IMR-90 (cell line): ENCODE measurements at regions not wholly inside any gene's neighbourhood (a gene's known extent, or its start where the extent isn't known, plus 50 kb on each side); places are given as distances from the start of the nearest gene placed in this dataset.
"Not testable (repeated sequence)": the region's sequence is repeated elsewhere in the genome, so short reads cannot be mapped to it uniquely, and the experiment has no call there.

Experiments
- ATAC-seq: fragments of 200-7000 bp; cut with Tn5 transposase; 2 replicates; pipeline ENCODE4 v1.9.1; 2020; ENCODE audit warnings: low read depth, mild to moderate bottlenecking, moderate library complexity
- BruUV-seq: library from RNA; stranded (reverse); fragments of 400-500 nt; replicated peaks from 2 replicates; lab custom pipeline; 2021; lab: Mats Ljungman, UMichigan
- CTCF ChIA-PET: fragments of 300-600 bp; formaldehyde crosslinking; extraction: SDS; loops from one replicate; lab custom pipeline; 2021; ENCODE audit warnings: antibody characterized with exemption; lab: Yijun Ruan, JAX
- POLR2A ChIA-PET: fragments of 300-600 bp; sonication (Branson Sonifier 250); formaldehyde crosslinking; loops from one replicate; lab custom pipeline; 2022; ENCODE audit warnings: antibody characterized with exemption; ENCODE audit not compliant: unreplicated experiment; lab: Charles Lee
- DNase-seq: peaks from one replicate; pipeline ENCODE4 v3.0.0; 2013
- H2AFZ ChIP-seq: replicated peaks from 2 replicates; pipeline ENCODE3; 2013; ENCODE audit warnings: low read length, mild to moderate bottlenecking; ENCODE audit not compliant: poor library complexity
- H2AK5ac ChIP-seq: 2 replicates; pipeline ENCODE4 v1.6.1; 2013; ENCODE audit warnings: low read depth, low read length, inconsistent platforms
- H2AK9ac ChIP-seq: replicated peaks from 2 replicates; pipeline ENCODE3; 2013; ENCODE audit warnings: mild to moderate bottlenecking, low read depth, low read length, moderate library complexity; ENCODE audit not compliant: poor library complexity
- H2BK120ac ChIP-seq: 2 replicates; pipeline ENCODE4 v1.6.1; 2013; ENCODE audit warnings: low read depth, low read length, inconsistent platforms
- H2BK15ac ChIP-seq: 3 replicates; pipeline ENCODE4 v1.6.1; 2013; ENCODE audit warnings: low read depth, low read length, inconsistent platforms
- H2BK20ac ChIP-seq: 2 replicates; pipeline ENCODE4 v1.6.1; 2013; ENCODE audit warnings: low read depth, mild to moderate bottlenecking, inconsistent platforms, low read length, moderate library complexity
- H2BK5ac ChIP-seq: 2 replicates; pipeline ENCODE4 v1.6.1; 2013; ENCODE audit warnings: mild to moderate bottlenecking, low read depth, low read length, inconsistent platforms; ENCODE audit not compliant: poor library complexity, severe bottlenecking
- H3K14ac ChIP-seq: replicated peaks from 2 replicates; pipeline ENCODE4 v1.6.1; 2013; ENCODE audit warnings: low read depth, low read length, inconsistent platforms
- H3K18ac ChIP-seq: 2 replicates; pipeline ENCODE4 v1.6.1; 2013; ENCODE audit warnings: low read depth, low read length, control low read depth
- H3K23ac ChIP-seq: 2 replicates; pipeline ENCODE4 v1.6.1; 2013; ENCODE audit warnings: low read depth, low read length, inconsistent platforms
- H3K27ac ChIP-seq: 2 replicates; pipeline ENCODE4 v1.5.1; 2013; ENCODE audit warnings: mild to moderate bottlenecking, control low read depth, low read length; ENCODE audit not compliant: insufficient read depth
- H3K27me3 ChIP-seq: 2 replicates; pipeline ENCODE4 v1.6.1; 2013; ENCODE audit warnings: low read length; ENCODE audit not compliant: control insufficient read depth, insufficient read depth
- H3K36me3 ChIP-seq: 2 replicates; pipeline ENCODE4 v1.6.1; 2013; ENCODE audit warnings: low read length, mixed read lengths; ENCODE audit not compliant: control insufficient read depth, insufficient read depth
- H3K4ac ChIP-seq: 2 replicates; pipeline ENCODE4 v1.6.1; 2013; ENCODE audit warnings: low read depth, low read length, inconsistent platforms
- H3K4me1 ChIP-seq: 2 replicates; pipeline ENCODE4 v1.6.1; 2013; ENCODE audit warnings: low read length, mixed read lengths; ENCODE audit not compliant: control insufficient read depth, insufficient read depth
- H3K4me2 ChIP-seq: 2 replicates; pipeline ENCODE4 v1.6.1; 2013; ENCODE audit warnings: low read depth, mild to moderate bottlenecking, control low read depth, low read length, moderate library complexity
- H3K4me3 ChIP-seq: 2 replicates; pipeline ENCODE4 v1.5.1; 2013; ENCODE audit warnings: low read depth, mild to moderate bottlenecking, control low read depth, low read length, moderate library complexity; ENCODE audit not compliant: insufficient read depth
- H3K56ac ChIP-seq: 2 replicates; pipeline ENCODE4 v1.6.1; 2013; ENCODE audit warnings: low read length, inconsistent platforms; ENCODE audit not compliant: insufficient read depth; ENCODE audit errors: extremely low read depth
- H3K79me1 ChIP-seq, 2 experiments: 2 replicates each; pipeline ENCODE4 v1.6.1; 2013; ENCODE audit warnings: low read length in 2 of 2, inconsistent platforms in 1 of 2, low read depth in 1 of 2
- H3K9ac ChIP-seq: 2 replicates; pipeline ENCODE4 v1.6.1; 2013; ENCODE audit warnings: low read depth, low read length, control low read depth
- H3K9me1 ChIP-seq: 2 replicates; pipeline ENCODE4 v1.6.1; 2013; ENCODE audit warnings: low read length, inconsistent platforms; ENCODE audit not compliant: insufficient read depth
- H3K9me3 ChIP-seq: 2 replicates; pipeline ENCODE4 v1.6.1; 2013; ENCODE audit warnings: low read length; ENCODE audit not compliant: control insufficient read depth, insufficient read depth
- H4K20me1 ChIP-seq: 2 replicates; pipeline ENCODE4 v1.6.1; 2013; ENCODE audit warnings: low read length, inconsistent platforms; ENCODE audit not compliant: insufficient read depth
- H4K5ac ChIP-seq: 2 replicates; pipeline ENCODE4 v1.6.1; 2013; ENCODE audit warnings: mild to moderate bottlenecking, low read depth, low read length, control low read depth
- H4K8ac ChIP-seq, 2 experiments: 2 replicates each; pipeline ENCODE4 v1.6.1; 2013; ENCODE audit warnings: low read depth in 2 of 2, low read length in 2 of 2, control low read depth in 1 of 2, inconsistent platforms in 1 of 2
- H4K91ac ChIP-seq: 2 replicates; pipeline ENCODE4 v1.6.1; 2013; ENCODE audit warnings: low read depth, low read length, inconsistent platforms; ENCODE audit not compliant: insufficient read depth
- WGBS, 2 experiments: methylation state at CpG; one replicate each; pipeline versions ENCODE4 v1.1.5 to v1.1.7; 2013; ENCODE audit warnings: missing lambda C conversion rate in 2 of 2; ENCODE audit not compliant: insufficient read length in 1 of 2; ENCODE audit errors: extremely low coverage in 2 of 2; 5-methylcytosine and 5-hydroxymethylcytosine counted together
- dilution Hi-C: fragments of 300-500 bp; cut with HindIII; formaldehyde crosslinking; loops from one replicate; pipeline ENCODE4 v1.14.3; 2018; ENCODE audit warnings: low sequenced_read_pairs; ENCODE audit not compliant: unreplicated experiment
- in situ Hi-C: fragments of 300-500 bp; cut with MboI; formaldehyde crosslinking; loops from 3 replicates; pipeline ENCODE4 v1.14.3; 2019; ENCODE audit warnings: low sequenced_read_pairs, inconsistent platforms, mixed read lengths
- intact Hi-C: fragments of 100-400 bp; cut with micrococcal nuclease; formaldehyde crosslinking; loops from 2 replicates; pipeline ENCODE4 v1.10.0; 2022

DNA sequence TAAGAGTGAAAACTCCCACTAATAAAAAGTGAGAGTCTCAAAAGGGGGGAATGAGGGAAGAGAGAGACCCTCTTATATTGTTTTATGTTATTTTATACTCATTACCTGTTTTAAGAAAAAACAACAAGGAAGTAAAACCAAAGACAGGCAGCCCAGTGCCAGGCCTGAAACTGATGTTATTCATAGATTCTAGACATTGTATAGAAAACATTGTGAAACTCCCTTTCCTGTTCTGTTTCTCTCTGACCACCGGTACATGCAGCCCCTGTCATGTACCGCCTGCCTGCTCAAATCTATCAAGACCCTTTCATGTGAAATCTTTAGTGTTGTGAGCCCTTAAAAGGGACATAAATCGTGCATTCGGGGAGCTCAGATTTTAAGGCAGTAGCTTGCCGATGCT, 216.4 kb upstream of the CNTN3 start:
- H3K79me1 ChIP-seq, H2AFZ ChIP-seq, CTCF ChIA-PET, H3K27me3 ChIP-seq, H3K9me3 ChIP-seq, H3K14ac ChIP-seq, dilution Hi-C loops, H3K18ac ChIP-seq, H3K4me1 ChIP-seq, H4K91ac ChIP-seq, H4K8ac ChIP-seq, H2BK120ac ChIP-seq, H2AK9ac ChIP-seq, DNase-seq, H3K4me2 ChIP-seq, intact Hi-C loops, H3K9ac ChIP-seq, H3K36me3 ChIP-seq, POLR2A ChIA-PET, BruUV-seq, in situ Hi-C loops, H3K4me3 ChIP-seq, H2BK15ac ChIP-seq, H4K20me1 ChIP-seq, H3K56ac ChIP-seq, H4K5ac ChIP-seq, H3K27ac ChIP-seq, H2BK5ac ChIP-seq, H3K9me1 ChIP-seq, H3K23ac ChIP-seq, ATAC-seq, H2BK20ac ChIP-seq, H2AK5ac ChIP-seq, H3K4ac ChIP-seq: not testable (repeated sequence)
- WGBS, 2 experiments = no CpG with 5 or more reads among the region's 5 CpGs

GRCh38 chr3:74825404-74825803, 210.9 kb upstream of the CNTN3 start:
- H3K9me3 ChIP-seq, intact Hi-C loops, H3K23ac ChIP-seq, H3K79me1 ChIP-seq, H3K27ac ChIP-seq, H4K8ac ChIP-seq, H3K18ac ChIP-seq, H3K27me3 ChIP-seq, DNase-seq, H2AK9ac ChIP-seq, dilution Hi-C loops, ATAC-seq, H2BK20ac ChIP-seq, H3K9me1 ChIP-seq, H3K4me2 ChIP-seq, H3K9ac ChIP-seq, H4K91ac ChIP-seq, H2BK5ac ChIP-seq, H3K4me3 ChIP-seq, H4K5ac ChIP-seq, H2AK5ac ChIP-seq, in situ Hi-C loops, H3K4me1 ChIP-seq, POLR2A ChIA-PET, H4K20me1 ChIP-seq, H3K14ac ChIP-seq, H2BK15ac ChIP-seq, H3K4ac ChIP-seq, H2BK120ac ChIP-seq, CTCF ChIA-PET, BruUV-seq, H3K36me3 ChIP-seq, H3K56ac ChIP-seq, H2AFZ ChIP-seq: not testable (repeated sequence)
- 79% methylated on average over 9 of the region's 11 CpGs; no CpG with 5 or more reads in 1 of the 2 experiments for WGBS, 2 experiments
